DMS153 treated with DMSO at 0.1 percent for 48 hours (cell line): ENCODE measurements at regions not wholly inside any gene's neighbourhood (a gene's known extent, or its start where the extent isn't known, plus 50 kb on each side); places are given as distances from the start of the nearest gene placed in this dataset.

ENCODE experiments used
- DNase-seq: peaks from one replicate; lab custom pipeline; 2025; ENCODE audit not compliant: unreplicated experiment; lab: John Stamatoyannopoulos, UW

GRCh38 chr4:188534917-188535316 lies 395.7 kb downstream of the TRIML1 start:
- no peak for DNase-seq

- DNase-seq = no peak
Measured at GRCh38 chr4:188536826-188537225, 397.6 kb downstream of the TRIML1 start.

- DNase-seq = no peak
Measured at GRCh38 chr4:188550296-188550695, 411.1 kb downstream of the TRIML1 start.

DNA sequence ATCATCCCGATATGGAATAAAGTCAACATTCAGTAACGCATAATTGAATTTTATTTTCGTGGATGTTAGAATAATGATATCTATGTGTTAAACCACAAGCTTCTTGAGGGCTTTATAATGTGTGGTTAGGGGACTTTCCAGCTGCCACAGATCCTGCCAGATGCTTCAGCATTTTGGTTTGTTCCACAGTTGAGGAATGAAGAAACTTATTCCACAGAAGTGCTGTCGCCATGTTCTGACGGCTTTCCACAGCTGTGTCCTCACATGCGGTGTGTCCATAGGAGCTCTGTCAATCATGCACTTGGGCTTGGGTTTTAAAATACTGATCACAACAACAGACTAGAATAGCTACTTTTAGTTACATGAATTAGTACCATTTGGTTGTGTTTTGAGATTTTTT lies 411.9 kb downstream of the TRIML1 start:
- no peak for DNase-seq

DNA sequence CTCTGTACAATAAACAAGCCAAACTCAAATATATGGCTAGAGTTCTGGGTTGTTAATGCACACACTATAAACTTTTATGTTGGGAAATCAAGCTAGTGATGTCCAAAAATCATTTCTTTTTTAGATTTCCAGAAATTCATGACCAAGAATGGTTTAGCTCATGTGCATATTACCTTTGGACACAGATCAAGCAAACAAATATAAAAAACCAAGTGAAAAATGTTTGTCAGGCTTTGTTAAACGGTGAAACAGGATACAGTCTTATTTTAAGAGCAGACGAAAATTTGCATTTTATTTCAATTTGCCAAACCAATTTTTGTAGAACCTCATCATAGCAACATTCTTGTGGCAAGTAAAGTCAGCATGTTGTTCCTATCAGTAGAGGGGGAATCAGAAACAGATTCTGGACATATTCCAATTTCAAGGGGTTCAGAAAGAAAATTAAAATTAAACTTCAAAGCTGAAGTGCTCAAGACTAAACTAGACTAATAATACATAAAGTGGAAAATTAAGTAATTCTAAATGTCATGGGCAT lies 413.6 kb downstream of the TRIML1 start:
- no peak for DNase-seq

- DNase-seq = no peak
Measured at GRCh38 chr4:188554413-188554812, 415.2 kb downstream of the TRIML1 start.

- DNase-seq = no peak
Measured at GRCh38 chr4:188573104-188573503, 433.9 kb downstream of the TRIML1 start.

GRCh38 chr4:188578657-188579056 lies 439.4 kb downstream of the TRIML1 start:
- DNase-seq = no peak

GRCh38 chr4:188596021-188596420 lies 456.8 kb downstream of the TRIML1 start:
- no peak for DNase-seq

GRCh38 chr4:188603646-188604045 lies 464.4 kb downstream of the TRIML1 start:
- DNase-seq = no peak

DNA sequence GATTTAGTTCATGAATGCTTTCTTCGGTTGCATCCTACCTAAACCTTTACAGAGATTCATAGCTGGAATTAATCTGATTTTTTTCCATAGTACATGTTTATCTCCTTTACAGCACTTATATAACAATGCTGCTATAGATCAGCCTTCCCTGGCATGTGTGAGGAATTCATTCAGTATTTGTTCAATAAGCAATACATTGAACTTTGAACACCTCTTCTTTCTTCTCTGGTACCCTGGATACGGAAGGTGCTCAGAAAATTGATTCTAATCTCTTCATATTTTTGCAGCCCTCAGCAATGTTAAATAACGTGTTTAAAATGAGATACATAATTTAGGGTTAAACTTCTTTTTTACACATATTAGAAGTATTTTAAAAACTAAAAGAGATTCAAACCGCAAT lies 467.4 kb downstream of the TRIML1 start:
- DNase-seq = no peak

DNA sequence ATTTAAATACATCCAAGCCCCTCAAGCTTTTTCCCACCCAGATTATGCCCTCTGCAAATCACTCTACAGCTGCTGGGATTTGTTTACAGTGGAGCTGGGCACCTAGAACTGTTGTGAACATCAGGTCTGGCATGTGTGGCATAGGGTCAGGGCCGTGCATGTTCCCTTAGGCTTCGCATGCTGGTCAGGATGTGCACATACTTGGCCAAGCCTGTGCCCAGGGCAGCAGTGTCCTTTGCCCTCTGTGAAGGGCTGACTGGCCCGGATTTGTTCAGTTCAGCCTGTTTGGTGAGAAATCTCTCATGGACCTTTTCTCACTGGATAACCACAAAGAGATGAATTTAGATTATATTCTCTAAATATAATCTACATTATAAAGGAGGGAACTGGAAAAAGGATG lies 471.9 kb downstream of the TRIML1 start:
- no peak for DNase-seq

- no peak for DNase-seq
Measured at GRCh38 chr4:188612659-188613058, 473.4 kb downstream of the TRIML1 start.

GRCh38 chr4:188613976-188614375 lies 474.7 kb downstream of the TRIML1 start:
- DNase-seq = no peak

- no peak for DNase-seq
Measured at GRCh38 chr4:188619456-188620149, 480.4 kb downstream of the TRIML1 start.

DNA sequence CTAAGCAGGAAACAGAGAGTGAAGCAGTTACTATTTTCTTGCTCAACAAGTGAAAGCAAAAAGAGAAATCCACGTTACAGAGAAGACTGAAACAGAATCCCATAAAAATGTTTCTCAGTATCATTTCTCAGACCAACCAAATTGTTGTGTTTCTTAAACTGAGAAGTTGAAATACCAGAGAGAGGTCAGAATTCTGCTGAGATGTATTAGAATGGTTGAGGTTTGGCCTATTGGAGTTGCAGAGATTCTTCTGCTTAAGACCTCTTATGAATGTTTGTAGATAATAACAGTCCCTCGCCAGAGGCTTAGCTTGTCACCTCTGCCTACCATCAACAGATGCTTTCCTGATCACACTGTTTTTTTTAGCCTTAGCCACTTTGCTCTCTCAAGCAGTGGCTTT lies 481.4 kb downstream of the TRIML1 start:
- DNase-seq = no peak

DNA sequence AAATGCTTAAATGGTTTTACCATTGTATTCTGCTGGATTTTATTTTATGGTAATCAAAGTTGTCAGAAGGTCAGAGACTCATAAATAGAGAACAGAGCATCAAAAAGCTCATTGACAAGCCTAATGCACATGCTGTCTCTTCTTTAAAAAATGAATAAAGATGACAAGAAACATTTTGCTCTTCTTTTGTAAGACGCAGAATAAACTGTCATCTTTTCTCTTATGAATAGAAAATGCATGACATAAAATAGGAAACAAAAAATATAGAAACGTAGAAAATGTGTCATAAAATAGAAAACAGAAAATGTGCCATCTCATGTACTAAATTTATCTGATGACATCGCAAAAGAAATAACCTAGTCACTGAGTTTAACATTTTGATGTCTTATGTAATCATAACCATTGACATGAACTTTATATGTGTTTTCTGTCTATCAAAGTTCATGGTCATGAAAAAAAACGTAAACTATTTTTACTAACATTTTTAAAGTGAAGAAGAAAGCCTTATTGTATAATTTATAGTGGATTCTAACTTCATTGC lies 484.1 kb downstream of the TRIML1 start:
- DNase-seq = no peak

DNA sequence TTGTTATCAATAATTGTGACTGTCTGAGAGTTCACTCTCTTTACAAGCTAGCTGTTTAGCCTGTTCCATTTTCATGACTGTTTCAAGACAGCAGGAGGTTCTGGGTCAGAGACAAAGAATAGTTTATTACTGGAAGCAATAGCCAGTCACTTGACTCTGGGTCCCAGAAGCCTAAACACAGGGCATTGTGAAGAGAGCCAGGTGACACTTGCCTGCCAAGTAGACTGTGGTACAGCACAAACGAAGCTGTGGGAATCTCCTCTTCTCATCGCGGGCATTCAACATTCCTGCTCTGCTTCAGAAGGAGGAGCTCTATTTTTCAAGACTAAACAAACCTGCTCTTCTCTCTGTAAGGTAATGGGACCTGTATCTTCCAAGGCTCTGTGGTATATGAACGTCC lies 485.1 kb downstream of the TRIML1 start:
- no peak for DNase-seq

DNA sequence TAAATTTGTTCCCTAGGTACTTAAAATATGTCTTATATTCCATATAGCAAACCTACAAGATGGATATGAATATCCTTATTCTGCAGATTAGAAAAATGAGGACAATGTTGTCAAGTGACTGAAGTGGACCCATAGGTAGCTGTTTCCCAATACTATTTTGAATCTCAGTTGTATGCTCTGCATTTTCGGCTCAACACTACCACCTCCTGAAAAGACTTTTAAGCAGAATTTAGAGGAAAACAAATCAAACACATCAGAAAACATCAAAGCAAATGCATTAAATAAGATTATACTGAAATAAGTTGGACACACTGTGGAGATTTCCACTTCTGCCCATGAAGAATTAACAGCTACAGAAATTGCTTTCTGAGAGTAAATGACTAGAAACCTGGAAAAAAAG lies 488.7 kb downstream of the TRIML1 start:
- DNase-seq = no peak

GRCh38 chr4:188639479-188640100 lies 500.3 kb downstream of the TRIML1 start:
- DNase-seq = no peak

DNA sequence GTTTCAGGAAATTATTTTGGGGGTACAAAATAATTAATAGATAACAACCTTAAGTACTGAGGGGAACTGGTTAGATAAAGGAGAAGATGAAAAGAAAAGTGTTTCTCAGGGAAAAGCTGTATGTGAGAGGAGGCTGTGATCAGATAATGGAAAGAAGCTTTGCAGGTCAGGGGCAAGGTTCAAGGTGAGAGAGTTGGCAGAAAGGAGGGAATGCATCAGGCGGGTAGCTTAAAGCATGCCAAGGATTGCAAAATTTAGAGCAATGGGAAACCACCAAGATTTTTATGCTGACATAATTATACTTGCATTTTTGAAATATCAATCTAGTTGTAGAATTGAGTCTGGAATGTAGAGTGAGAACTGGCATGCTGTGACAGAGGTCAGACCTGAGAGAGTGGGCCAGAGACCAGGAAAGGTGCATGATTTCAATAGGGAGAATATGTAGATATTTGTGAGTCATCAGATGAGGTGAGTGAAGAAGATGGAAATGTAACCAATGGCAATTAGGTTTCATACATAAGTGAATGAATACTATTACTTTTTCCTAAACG lies 508.7 kb downstream of the TRIML1 start:
- DNase-seq = no peak

GRCh38 chr4:188649635-188650034 lies 510.4 kb downstream of the TRIML1 start:
- DNase-seq = no peak
